Mesenchymal stem cell (in vitro differentiated cells and primary cell): ENCODE measurements at regions not wholly inside any gene's neighbourhood (a gene's known extent, or its start where the extent isn't known, plus 50 kb on each side); places are given as distances from the start of the nearest gene placed in this dataset.

Source experiments
- DNase-seq: peaks from one replicate; pipeline ENCODE4 v3.0.0-alpha.2; 2013
- H2AFZ ChIP-seq: one replicate; pipeline ENCODE4 v1.6.1; 2013; ENCODE audit warnings: low read depth, mild to moderate bottlenecking, control low read depth, inconsistent platforms, low read length, moderate library complexity
- H2AK5ac ChIP-seq: 2 replicates; pipeline ENCODE4 v1.6.1; 2013; ENCODE audit warnings: low read length, moderate library complexity, mild to moderate bottlenecking, inconsistent platforms; ENCODE audit not compliant: severe bottlenecking
- H2BK120ac ChIP-seq: one replicate; pipeline ENCODE4 v1.6.1; 2013; ENCODE audit warnings: low read depth, mild to moderate bottlenecking, inconsistent platforms, low read length, moderate library complexity
- H2BK12ac ChIP-seq, 2 experiments: one replicate each; pipeline ENCODE4 v1.6.1; 2013; ENCODE audit warnings: inconsistent platforms in 2 of 2, low read length in 2 of 2, mild to moderate bottlenecking in 2 of 2, moderate library complexity in 2 of 2, control low read depth in 1 of 2
- H2BK15ac ChIP-seq: one replicate; pipeline ENCODE4 v1.6.1; 2013; ENCODE audit warnings: mild to moderate bottlenecking, low read depth, inconsistent platforms; ENCODE audit not compliant: poor library complexity, severe bottlenecking
- H2BK5ac ChIP-seq: 2 replicates; pipeline ENCODE4 v1.6.1; 2013; ENCODE audit warnings: low read depth, mild to moderate bottlenecking, low read length, control low read depth, inconsistent platforms; ENCODE audit not compliant: poor library complexity, severe bottlenecking
- H3K14ac ChIP-seq, 2 experiments: one replicate each; pipeline ENCODE4 v1.6.1; 2013; ENCODE audit warnings: inconsistent platforms in 2 of 2, low read length in 2 of 2, control low read depth in 1 of 2, mild to moderate bottlenecking in 1 of 2, moderate library complexity in 1 of 2
- H3K18ac ChIP-seq, 2 experiments: one replicate each; pipeline ENCODE4 v1.6.1; 2013; ENCODE audit warnings: inconsistent platforms in 2 of 2, low read length in 2 of 2, control low read depth in 1 of 2, low read depth in 1 of 2, mild to moderate bottlenecking in 1 of 2
- H3K23ac ChIP-seq, 2 experiments: one replicate each; pipeline ENCODE4 v1.6.1; 2013; ENCODE audit warnings: inconsistent platforms in 2 of 2, low read length in 2 of 2, mild to moderate bottlenecking in 2 of 2, moderate library complexity in 2 of 2, control low read depth in 1 of 2
- H3K27ac ChIP-seq: 2 replicates; pipeline ENCODE4 v1.5.1; 2013; ENCODE audit warnings: mild to moderate bottlenecking, moderate library complexity, low read length, control low read depth, inconsistent platforms; ENCODE audit not compliant: poor library complexity, severe bottlenecking
- H3K27me3 ChIP-seq, 2 experiments: 2 replicates each; pipeline versions ENCODE4 v1.6.1 to v1.7.0; 2013; ENCODE audit warnings: low read length in 2 of 2, mild to moderate bottlenecking in 2 of 2, moderate library complexity in 2 of 2, control low read depth in 1 of 2, inconsistent platforms in 1 of 2; ENCODE audit not compliant: control insufficient read depth in 1 of 2, insufficient read depth in 1 of 2
- H3K36me3 ChIP-seq, 2 experiments: 2 replicates each; pipeline versions ENCODE4 v1.6.1 to v1.7.0; 2013; ENCODE audit warnings: low read length in 2 of 2, control low read depth in 1 of 2, inconsistent platforms in 1 of 2, low read depth in 1 of 2, mild to moderate bottlenecking in 1 of 2; ENCODE audit not compliant: insufficient read depth in 2 of 2, control insufficient read depth in 1 of 2
- H3K4ac ChIP-seq, 2 experiments: one replicate each; pipeline ENCODE4 v1.6.1; 2013; ENCODE audit warnings: inconsistent platforms in 2 of 2, low read length in 2 of 2, mild to moderate bottlenecking in 2 of 2, moderate library complexity in 2 of 2, control low read depth in 1 of 2, low read depth in 1 of 2
- H3K4me1 ChIP-seq: 2 replicates; pipeline ENCODE4 v1.6.1; 2013; ENCODE audit warnings: low read depth, low read length, control low read depth; ENCODE audit not compliant: control insufficient read depth, insufficient read depth
- H3K4me2 ChIP-seq: 2 replicates; pipeline ENCODE4 v1.6.1; 2013; ENCODE audit warnings: low read length, mild to moderate bottlenecking, inconsistent platforms; ENCODE audit not compliant: poor library complexity, severe bottlenecking
- H3K4me3 ChIP-seq, 2 experiments: 2 replicates each; pipeline versions ENCODE4 v1.5.1 to v1.7.0; 2013; ENCODE audit warnings: low read length in 2 of 2, mild to moderate bottlenecking in 2 of 2, control low read depth in 1 of 2, low read depth in 1 of 2; ENCODE audit not compliant: insufficient read depth in 1 of 2
- H3K79me1 ChIP-seq: replicated peaks from 2 replicates; pipeline ENCODE4 v1.6.1; 2013; ENCODE audit warnings: mild to moderate bottlenecking, control low read depth, low read length, inconsistent platforms; ENCODE audit not compliant: poor library complexity, severe bottlenecking
- H3K9ac ChIP-seq: 2 replicates; pipeline ENCODE4 v1.7.0; 2013; ENCODE audit warnings: mild to moderate bottlenecking, low read length, moderate library complexity
- H3K9me3 ChIP-seq: 2 replicates; pipeline ENCODE4 v1.7.0; 2013; ENCODE audit warnings: mild to moderate bottlenecking, low read length; ENCODE audit not compliant: control insufficient read depth
- H4K8ac ChIP-seq: one replicate; pipeline ENCODE4 v1.6.1; 2013; ENCODE audit warnings: inconsistent platforms, mild to moderate bottlenecking, low read length, moderate library complexity
- H4K91ac ChIP-seq: one replicate; pipeline ENCODE4 v1.6.1; 2013; ENCODE audit warnings: mild to moderate bottlenecking, low read length, inconsistent platforms
- WGBS: methylation state at CpG from one replicate; pipeline ENCODE4 v1.1.7; 2013; ENCODE audit warnings: mixed read lengths; 5-methylcytosine and 5-hydroxymethylcytosine counted together

DNA sequence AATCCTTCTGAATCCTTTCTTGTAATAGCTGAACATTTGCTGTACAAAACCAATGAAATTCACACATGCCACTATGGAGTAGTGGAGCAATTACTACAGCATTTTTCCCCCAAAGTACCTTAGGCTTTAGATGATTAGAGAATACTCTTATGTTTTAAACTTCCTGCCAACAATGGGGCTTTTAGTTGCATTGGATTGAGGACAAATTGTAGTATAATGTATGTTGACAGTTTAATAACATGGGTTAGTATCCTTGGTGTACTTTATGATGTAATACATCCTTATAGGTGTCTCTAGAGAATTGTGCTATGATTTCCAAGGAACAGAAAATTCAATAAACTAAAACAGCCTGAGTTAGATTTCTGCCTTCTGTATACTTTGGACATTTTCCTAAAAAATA, 422.7 kb upstream of the GRAMD2B start:
- peaks cover 2% of the 10 kb centered on the region for H3K4me1 ChIP-seq
- no peak overlapping the region for H2BK12ac ChIP-seq
- H3K4me2 ChIP-seq = no peak overlapping the region
- no peaks in the 10 kb centered on the region for H3K27me3 ChIP-seq
- no peak overlapping the region for H2BK15ac ChIP-seq
- no peak overlapping the region for H2BK5ac ChIP-seq
- no peak overlapping the region for H3K18ac ChIP-seq
- H2AFZ ChIP-seq = no peak overlapping the region
- no peak overlapping the region for H2BK120ac ChIP-seq
- H3K23ac ChIP-seq = no peak overlapping the region
- no peak for DNase-seq
- H3K36me3 ChIP-seq = no peaks in the 10 kb centered on the region
- no peaks in the 10 kb centered on the region for H3K79me1 ChIP-seq
- H2AK5ac ChIP-seq = no peak overlapping the region
- H3K9ac ChIP-seq = no peak overlapping the region
- no peak overlapping the region for H4K91ac ChIP-seq
- H3K14ac ChIP-seq = no peak overlapping the region
- no peak overlapping the region for H3K4me3 ChIP-seq
- no peak overlapping the region for H4K8ac ChIP-seq
- H3K27ac ChIP-seq = no peak overlapping the region
- H3K4ac ChIP-seq = no peak overlapping the region
- H3K9me3 ChIP-seq = no peaks in the 10 kb centered on the region

GRCh38 chr5:126002222-126002897, 420.8 kb upstream of the GRAMD2B start:
- H2BK5ac ChIP-seq = no peak overlapping the region
- no peaks in the 10 kb centered on the region for H3K27me3 ChIP-seq
- peak; percentile 47 for DNase-seq
- peak overlapping the region in 1 of 2 experiments; percentile 78 for H2BK12ac ChIP-seq
- no peaks in the 10 kb centered on the region for H3K9me3 ChIP-seq
- no peak overlapping the region for H4K91ac ChIP-seq
- no peak overlapping the region for H2BK120ac ChIP-seq
- peak overlapping the region in 1 of 2 experiments; percentile 41 for H3K4me3 ChIP-seq
- no peak overlapping the region for H2BK15ac ChIP-seq
- peak overlapping the region in 1 of 2 experiments; percentile 48 for H3K18ac ChIP-seq
- H3K36me3 ChIP-seq = no peaks in the 10 kb centered on the region
- H3K14ac ChIP-seq = no peak overlapping the region
- 97% methylated on average over 5 of the region's 7 CpGs for WGBS
- peak overlapping the region; percentile 81 for H3K27ac ChIP-seq
- H2AFZ ChIP-seq = peak overlapping the region; percentile 27
- H3K4ac ChIP-seq = no peak overlapping the region
- no peak overlapping the region for H4K8ac ChIP-seq
- H3K23ac ChIP-seq = no peak overlapping the region
- H3K4me2 ChIP-seq = no peak overlapping the region
- peaks cover 2% of the 10 kb centered on the region for H3K4me1 ChIP-seq
- H2AK5ac ChIP-seq = peak overlapping the region; percentile 53
- H3K79me1 ChIP-seq = no peaks in the 10 kb centered on the region
- H3K9ac ChIP-seq = peak overlapping the region; percentile 79

GRCh38 chr5:126003309-126003708, 419.9 kb upstream of the GRAMD2B start:
- WGBS = 95% methylated on average over 3 of the region's 3 CpGs
- H3K27me3 ChIP-seq = no peaks in the 10 kb centered on the region

GRCh38 chr5:126004636-126005035, 418.6 kb upstream of the GRAMD2B start:
- Histone ChIP-seq H3K4me3 (no peak overlapping the region), H2BK120ac (no peak overlapping the region), H3K4me1 (peaks cover 2% of the 10 kb centered on the region), H3K23ac (no peak overlapping the region), H2BK12ac (no peak overlapping the region), H3K9me3 (no peaks in the 10 kb centered on the region), H4K8ac (no peak overlapping the region), H3K4ac (no peak overlapping the region), H2AK5ac (no peak overlapping the region), H3K9ac (no peak overlapping the region), H3K27ac (no peak overlapping the region), H3K4me2 (no peak overlapping the region), H2BK5ac (no peak overlapping the region), H3K14ac (no peak overlapping the region), H3K18ac (no peak overlapping the region), H3K27me3 (no peaks in the 10 kb centered on the region), H2BK15ac (no peak overlapping the region), H2AFZ (no peak overlapping the region), H3K79me1 (no peaks in the 10 kb centered on the region), H4K91ac (no peak overlapping the region), H3K36me3 (no peaks in the 10 kb centered on the region)
- 85% methylated on average over 1 of the region's 2 CpGs for WGBS
- peak; percentile 36 for DNase-seq

More at GRCh38 chr5:126003309-126003708, 419.9 kb upstream of the GRAMD2B start:
- peak overlapping the region; percentile 79 for H3K9ac ChIP-seq
- no peaks in the 10 kb centered on the region for H3K9me3 ChIP-seq
- H2AFZ ChIP-seq = no peak overlapping the region
- peak overlapping the region in 1 of 2 experiments; percentile 41 for H3K4me3 ChIP-seq
- peak; percentile 26 for DNase-seq
- no peak overlapping the region for H3K14ac ChIP-seq
- no peak overlapping the region for H3K4me2 ChIP-seq
- H3K4me1 ChIP-seq = peaks cover 2% of the 10 kb centered on the region
- H3K36me3 ChIP-seq = no peaks in the 10 kb centered on the region
- no peak overlapping the region for H2BK15ac ChIP-seq
- no peak overlapping the region for H4K91ac ChIP-seq
- H3K27ac ChIP-seq = peak overlapping the region; percentile 28
- H2BK120ac ChIP-seq = no peak overlapping the region
- no peak overlapping the region for H3K18ac ChIP-seq
- H2AK5ac ChIP-seq = no peak overlapping the region
- no peak overlapping the region for H3K4ac ChIP-seq
- H2BK5ac ChIP-seq = no peak overlapping the region
- peak overlapping the region in 1 of 2 experiments; percentile 5 for H2BK12ac ChIP-seq
- no peak overlapping the region for H4K8ac ChIP-seq
- no peaks in the 10 kb centered on the region for H3K79me1 ChIP-seq
- no peak overlapping the region for H3K23ac ChIP-seq
